ENCODE measurements at regions not wholly inside any gene's neighbourhood (a gene's known extent, or its start where the extent isn't known, plus 50 kb on each side); places are given as distances from the start of the nearest gene placed in this dataset.

DNA sequence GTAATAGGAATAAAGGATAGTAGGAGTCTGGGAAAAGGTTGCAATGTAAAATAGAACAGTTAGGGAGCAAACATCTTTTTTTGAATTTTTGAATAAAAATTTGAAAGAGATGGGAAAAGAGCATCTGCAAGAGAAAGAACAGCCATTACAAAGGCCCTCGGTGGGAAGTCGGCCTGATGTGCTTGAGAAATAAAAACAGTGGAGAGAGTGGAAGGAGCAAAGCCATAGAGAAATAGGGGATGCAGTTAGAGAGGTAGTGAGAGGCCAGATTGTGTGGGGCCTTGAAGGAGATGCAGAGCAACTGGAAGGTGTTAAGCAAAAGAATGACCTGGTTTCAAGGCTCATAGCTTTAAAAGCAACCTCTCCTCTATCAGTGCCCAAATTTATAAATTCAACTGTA lies 409.8 kb downstream of the RERGL start:
- TF ChIP-seq, protein P1, sequence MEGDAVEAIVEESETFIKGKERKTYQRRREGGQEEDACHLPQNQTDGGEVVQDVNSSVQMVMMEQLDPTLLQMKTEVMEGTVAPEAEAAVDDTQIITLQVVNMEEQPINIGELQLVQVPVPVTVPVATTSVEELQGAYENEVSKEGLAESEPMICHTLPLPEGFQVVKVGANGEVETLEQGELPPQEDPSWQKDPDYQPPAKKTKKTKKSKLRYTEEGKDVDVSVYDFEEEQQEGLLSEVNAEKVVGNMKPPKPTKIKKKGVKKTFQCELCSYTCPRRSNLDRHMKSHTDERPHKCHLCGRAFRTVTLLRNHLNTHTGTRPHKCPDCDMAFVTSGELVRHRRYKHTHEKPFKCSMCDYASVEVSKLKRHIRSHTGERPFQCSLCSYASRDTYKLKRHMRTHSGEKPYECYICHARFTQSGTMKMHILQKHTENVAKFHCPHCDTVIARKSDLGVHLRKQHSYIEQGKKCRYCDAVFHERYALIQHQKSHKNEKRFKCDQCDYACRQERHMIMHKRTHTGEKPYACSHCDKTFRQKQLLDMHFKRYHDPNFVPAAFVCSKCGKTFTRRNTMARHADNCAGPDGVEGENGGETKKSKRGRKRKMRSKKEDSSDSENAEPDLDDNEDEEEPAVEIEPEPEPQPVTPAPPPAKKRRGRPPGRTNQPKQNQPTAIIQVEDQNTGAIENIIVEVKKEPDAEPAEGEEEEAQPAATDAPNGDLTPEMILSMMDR (IDR thresholded peaks at IDR 0.05 in 4 of 5, conservative IDR thresholded peaks at IDR 0.05 in 1 of 5), result no peak
- no peak for TF ChIP-seq POLR2A (IDR thresholded peaks at IDR 0.05)
